HepG2 (cell line): ENCODE measurements at regions not wholly inside any gene's neighbourhood (a gene's known extent, or its start where the extent isn't known, plus 50 kb on each side); places are given as distances from the start of the nearest gene placed in this dataset.

ENCODE experiments used
- ATAC-seq: fragments of 200-7000 bp; cut with Tn5 transposase; 3 replicates; pipeline ENCODE4 v1.9.1; 2020; ENCODE audit warnings: mild to moderate bottlenecking, moderate library complexity
- BruUV-seq: library from RNA; stranded (reverse); fragments of 400-500 nt; replicated peaks from 2 replicates; lab custom pipeline; 2021; lab: Mats Ljungman, UMichigan
- CTCF ChIA-PET: fragments of 300-600 bp; formaldehyde crosslinking; extraction: SDS; loops from one replicate; lab custom pipeline; 2021; ENCODE audit warnings: low total read pairs, inconsistent platforms, low intra/inter-chr PET ratio; lab: Yijun Ruan, JAX
- POLR2A ChIA-PET: fragments of 350-600 bp; sonication (Branson Sonifier 250); formaldehyde crosslinking; loops from one replicate; lab custom pipeline; 2020; ENCODE audit warnings: antibody characterized with exemption, inconsistent platforms; lab: Yijun Ruan, JAX
- DNase-seq: peaks from one replicate; pipeline ENCODE4 v3.0.0-alpha.2; 2015; ENCODE audit warnings: low spot score
- FAIRE-seq: peaks from 3 replicates; lab custom pipeline; 2011; peaks lifted over from hg19 to GRCh38; lab: Jason Lieb, UNC
- H2AFZ ChIP-seq: one replicate; pipeline ENCODE4 v1.6.1; 2011; ENCODE audit warnings: low read length, inconsistent platforms
- H3K27ac ChIP-seq: fragments of 300-600 bp; 3 replicates; pipeline ENCODE4 v1.8.0; 2011; ENCODE audit warnings: mixed run types, mild to moderate bottlenecking, mixed read lengths, low read length, inconsistent platforms; ENCODE audit not compliant: insufficient read depth; ENCODE audit errors: extremely low read length
- H3K27me3 ChIP-seq, 2 experiments: fragments of 200-600 bp in 1 of 2; 2 replicates in 1 of 2; 3 replicates in 1 of 2; pipeline versions ENCODE4 v1.6.0 to v1.8.0; 2011; ENCODE audit warnings: low read length in 2 of 2, mild to moderate bottlenecking in 2 of 2, moderate library complexity in 2 of 2, inconsistent platforms in 1 of 2; ENCODE audit not compliant: insufficient read depth in 2 of 2, control insufficient read depth in 1 of 2
- H3K36me3 ChIP-seq, 2 experiments: fragments of 200-600 bp in 1 of 2; replicated peaks in 1 of 2; 2 replicates in 1 of 2; 3 replicates in 1 of 2; pipeline versions ENCODE4 v1.5.1 to v1.8.0; 2011; ENCODE audit warnings: low read length in 2 of 2, inconsistent platforms in 1 of 2; ENCODE audit not compliant: insufficient read depth in 2 of 2, control insufficient read depth in 1 of 2
- H3K4me1 ChIP-seq: 2 replicates; pipeline ENCODE4 v1.5.1; 2012; ENCODE audit warnings: low read length, inconsistent platforms; ENCODE audit not compliant: insufficient read depth
- H3K4me2 ChIP-seq: 2 replicates; pipeline ENCODE4 v1.6.0; 2011; ENCODE audit warnings: low read depth, low read length, inconsistent platforms
- H3K4me3 ChIP-seq, 3 experiments: fragments of 200-600 bp in 1 of 3; sonication (generic), shearing (Covaris generic) in 1 of 3; replicated peaks in 1 of 3; 2 replicates each; pipeline ENCODE4 v1.5.1; 2011 to 2016; ENCODE audit warnings: low read length in 3 of 3, inconsistent platforms in 2 of 3, low read depth in 2 of 3, mild to moderate bottlenecking in 2 of 3, control low read depth in 1 of 3, mixed read lengths in 1 of 3; ENCODE audit not compliant: insufficient read depth in 1 of 3
- H3K79me2 ChIP-seq: one replicate; pipeline ENCODE4 v1.6.1; 2011; ENCODE audit warnings: low read length, inconsistent platforms; ENCODE audit not compliant: insufficient read depth
- H3K9ac ChIP-seq: 2 replicates; pipeline ENCODE4 v1.6.0; 2011; ENCODE audit warnings: mild to moderate bottlenecking, low read depth, low read length, inconsistent platforms; ENCODE audit not compliant: insufficient read depth
- H3K9me3 ChIP-seq: 2 replicates; pipeline ENCODE4 v1.5.1; 2012; ENCODE audit warnings: mild to moderate bottlenecking, low read length
- H4K20me1 ChIP-seq: 2 replicates; pipeline ENCODE4 v1.6.0; 2011; ENCODE audit warnings: inconsistent platforms, mild to moderate bottlenecking, low read length, moderate library complexity; ENCODE audit not compliant: insufficient read depth
- CBX1 ChIP-seq: IDR thresholded peaks from one replicate; pipeline ENCODE4 v1.6.1; 2016; ENCODE audit warnings: antibody characterized with exemption, low read depth
- KDM1A ChIP-seq: IDR thresholded peaks from 2 replicates; pipeline ENCODE4 v1.6.1; 2016; ENCODE audit warnings: missing compliant biosample characterization
- RNF219 ChIP-seq: sonication (generic); formaldehyde crosslinking; IDR thresholded peaks from 2 replicates; pipeline ENCODE4 v1.5.0; 2020; ENCODE audit warnings: mild to moderate bottlenecking, missing genetic modification reagents
- SNRNP70 ChIP-seq: fragments of 200-400 bp; formaldehyde crosslinking; IDR thresholded peaks from 2 replicates; pipeline ENCODE4 v1.6.1; 2017; ENCODE audit warnings: mild to moderate bottlenecking, low read depth, low read length, moderate library complexity
- SSRP1 ChIP-seq: IDR thresholded peaks from 2 replicates; pipeline ENCODE4 v1.6.1; 2016; ENCODE audit warnings: control low read depth
- ZBTB7A ChIP-seq: sonication (generic); formaldehyde crosslinking; IDR thresholded peaks from 2 replicates; pipeline ENCODE4 v1.8.0; 2022; ENCODE audit warnings: mild to moderate bottlenecking, missing genetic modification reagents
- ZIK1 ChIP-seq: sonication (generic); formaldehyde crosslinking; IDR thresholded peaks from 2 replicates; pipeline ENCODE4 v1.5.0; 2020; ENCODE audit warnings: mild to moderate bottlenecking, low read depth, missing genetic modification reagents, borderline replicate concordance
- in situ Hi-C: cut with HindIII; loops from 2 replicates; pipeline ENCODE4 v1.10.0; 2017; ENCODE audit warnings: low pct_unique_long_range_greater_than_20kb; ENCODE audit not compliant: extremely low pct_ligation_motif_present
- intact Hi-C: fragments of 100-400 bp; cut with micrococcal nuclease; formaldehyde crosslinking; loops from one replicate; pipeline ENCODE4 v1.10.0; 2022; ENCODE audit not compliant: unreplicated experiment
- TF ChIP-seq, protein P1 (sequence below): sonication (generic); formaldehyde crosslinking; IDR thresholded peaks from 2 replicates; pipeline ENCODE4 v1.5.1; 2020; ENCODE audit warnings: mild to moderate bottlenecking, moderate library complexity, missing genetic modification reagents

GRCh38 chr4:89398644-89399043 lies 91.0 kb upstream of the GPRIN3 start:
- Histone ChIP-seq H4K20me1 (no peaks in the 10 kb centered on the region), H3K4me1 (no peaks in the 10 kb centered on the region), H3K27ac (no peak overlapping the region), H3K4me2 (no peak overlapping the region), H2AFZ (no peak overlapping the region), H3K36me3 (no peaks in the 10 kb centered on the region), H3K9me3 (no peaks in the 10 kb centered on the region), H3K79me2 (no peaks in the 10 kb centered on the region), H3K4me3 (no peak overlapping the region), H3K9ac (no peak overlapping the region), H3K27me3 (no peaks in the 10 kb centered on the region)
- no TSS peak for BruUV-seq
- intact Hi-C loops (no loop called here), in situ Hi-C loops (no loop called here)
- ATAC-seq (no peak), DNase-seq (no peak), FAIRE-seq (no peak)
- ChIA-PET POLR2A (no interaction called here), CTCF (no interaction called here)
- TF ChIP-seq RNF219 (no peak), SNRNP70 (no peak), KDM1A (CRISPR knock-in tag) (no peak), ZBTB7A (CRISPR knock-in tag) (no peak), SSRP1 (no peak), CBX1 (no peak), ZIK1 (CRISPR knock-in tag) (no peak)
- TF ChIP-seq, protein P1, sequence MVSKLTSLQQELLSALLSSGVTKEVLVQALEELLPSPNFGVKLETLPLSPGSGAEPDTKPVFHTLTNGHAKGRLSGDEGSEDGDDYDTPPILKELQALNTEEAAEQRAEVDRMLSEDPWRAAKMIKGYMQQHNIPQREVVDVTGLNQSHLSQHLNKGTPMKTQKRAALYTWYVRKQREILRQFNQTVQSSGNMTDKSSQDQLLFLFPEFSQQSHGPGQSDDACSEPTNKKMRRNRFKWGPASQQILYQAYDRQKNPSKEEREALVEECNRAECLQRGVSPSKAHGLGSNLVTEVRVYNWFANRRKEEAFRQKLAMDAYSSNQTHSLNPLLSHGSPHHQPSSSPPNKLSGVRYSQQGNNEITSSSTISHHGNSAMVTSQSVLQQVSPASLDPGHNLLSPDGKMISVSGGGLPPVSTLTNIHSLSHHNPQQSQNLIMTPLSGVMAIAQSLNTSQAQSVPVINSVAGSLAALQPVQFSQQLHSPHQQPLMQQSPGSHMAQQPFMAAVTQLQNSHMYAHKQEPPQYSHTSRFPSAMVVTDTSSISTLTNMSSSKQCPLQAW: no peak
